ENCODE measurements at regions not wholly inside any gene's neighbourhood (a gene's known extent, or its start where the extent isn't known, plus 50 kb on each side); places are given as distances from the start of the nearest gene placed in this dataset.

- TF ChIP-seq CTCF (IDR thresholded peaks at IDR 0.05) (no peak), POLR2A (IDR thresholded peaks at IDR 0.05) (no peak)
These were observed 566.4 kb downstream of the DACH1 start for GRCh38 chr13:71300602-71301001.
